B cell (primary cell): ENCODE measurements at regions not wholly inside any gene's neighbourhood (a gene's known extent, or its start where the extent isn't known, plus 50 kb on each side); places are given as distances from the start of the nearest gene placed in this dataset.

Experiments
- ATAC-seq: fragments of 200-7000 bp; cut with Tn5 transposase; one replicate; pipeline ENCODE4 v1.10.0; 2021; ENCODE audit warnings: low read depth, mild to moderate bottlenecking, moderate number of reproducible peaks, moderate library complexity
- CTCF ChIA-PET: fragments of 350-600 bp; sonication (Branson Sonifier 250); formaldehyde crosslinking; loops from one replicate; lab custom pipeline; 2021; ENCODE audit warnings: antibody characterized with exemption, inconsistent platforms; lab: Charles Lee
- POLR2A ChIA-PET: fragments of 350-600 bp; sonication (Branson Sonifier 250); formaldehyde crosslinking; loops from one replicate; lab custom pipeline; 2021; ENCODE audit warnings: antibody characterized with exemption; lab: Charles Lee
- DNase-seq: peaks from one replicate; pipeline ENCODE4 v3.0.0; 2013
- H2AFZ ChIP-seq: 2 replicates; pipeline ENCODE4 v1.6.1; 2012; ENCODE audit warnings: mild to moderate bottlenecking, low read depth, low read length; ENCODE audit not compliant: insufficient read depth, poor library complexity, severe bottlenecking
- H3K27ac ChIP-seq, 2 donors: 1 replicate in 1 of 2; 2 replicates in 1 of 2; pipeline ENCODE4 v1.5.1; 2012 to 2013; ENCODE audit warnings: low read length in 2 of 2, mild to moderate bottlenecking in 2 of 2, moderate library complexity in 1 of 2
- H3K27me3 ChIP-seq, 4 experiments: fragments of 200-600 bp in 1 of 4; sonication (generic) in 1 of 4; replicated peaks in 1 of 4; 1 replicate in 2 of 4; 2 replicates in 2 of 4; pipeline versions ENCODE4 v1.6.1 to v1.7.0; 2013 to 2016; ENCODE audit warnings: low read length in 3 of 4, mild to moderate bottlenecking in 2 of 4, mixed read lengths in 1 of 4, moderate library complexity in 1 of 4; ENCODE audit not compliant: insufficient read depth in 4 of 4, control insufficient read depth in 3 of 4; ENCODE audit errors: control extremely low read depth in 1 of 4
- H3K36me3 ChIP-seq, 2 experiments: replicated peaks in 1 of 2; 1 replicate in 1 of 2; 2 replicates in 1 of 2; pipeline versions ENCODE4 v1.6.1 to v1.7.1; 2013; ENCODE audit warnings: low read length in 1 of 2; ENCODE audit not compliant: insufficient read depth in 2 of 2, control insufficient read depth in 1 of 2; ENCODE audit errors: control extremely low read depth in 1 of 2, extremely low read depth in 1 of 2
- H3K4me1 ChIP-seq, 2 donors: fragments of 200-600 bp in 1 of 2; sonication (generic) in 1 of 2; 1 replicate in 1 of 2; 2 replicates in 1 of 2; pipeline versions ENCODE4 v1.5.1 to v1.6.1; 2013 to 2017; ENCODE audit warnings: low read length in 2 of 2; ENCODE audit not compliant: control insufficient read depth in 2 of 2, insufficient read depth in 2 of 2
- H3K4me2 ChIP-seq: replicated peaks from 2 replicates; pipeline ENCODE3; 2012; ENCODE audit warnings: mild to moderate bottlenecking, low read depth, low read length; ENCODE audit not compliant: poor library complexity, severe bottlenecking
- H3K4me3 ChIP-seq, 5 experiments: fragments of 200-600 bp in 1 of 5; sonication (generic) in 1 of 5; 1 replicate in 3 of 5; 2 replicates in 2 of 5; pipeline versions ENCODE4 v1.5.1 to v1.7.0; 2011 to 2016; ENCODE audit warnings: low read length in 4 of 5, mild to moderate bottlenecking in 4 of 5, low read depth in 2 of 5, control low read depth in 1 of 5, moderate library complexity in 1 of 5; ENCODE audit not compliant: insufficient read depth in 1 of 5; ENCODE audit errors: control extremely low read depth in 1 of 5, extremely low read depth in 1 of 5
- H3K79me2 ChIP-seq: fragments of 200-600 bp; sonication (generic); one replicate; pipeline ENCODE4 v1.6.0; 2016; ENCODE audit warnings: low read length; ENCODE audit not compliant: control insufficient read depth, insufficient read depth
- H3K9ac ChIP-seq: fragments of 200-600 bp; sonication (generic); 2 replicates; pipeline ENCODE4 v1.6.1; 2017; ENCODE audit warnings: mild to moderate bottlenecking, low read length, moderate library complexity
- H3K9me3 ChIP-seq, 3 donors: one replicate each; pipeline versions ENCODE4 v1.6.1 to v1.7.1; 2013; ENCODE audit warnings: low read length in 2 of 3; ENCODE audit not compliant: control insufficient read depth in 2 of 3, insufficient read depth in 1 of 3; ENCODE audit errors: control extremely low read depth in 1 of 3
- H4K20me1 ChIP-seq: 2 replicates; pipeline ENCODE4 v1.6.0; 2012; ENCODE audit warnings: mild to moderate bottlenecking, low read length; ENCODE audit not compliant: insufficient read depth, control insufficient read depth, poor library complexity, severe bottlenecking
- H3K27ac Mint-ChIP-seq: one replicate; pipeline ENCODE4 v1.8.0; 2021; ENCODE audit warnings: mixed read lengths
- H3K27me3 Mint-ChIP-seq: one replicate; pipeline ENCODE4 v1.8.0; 2021; ENCODE audit warnings: mixed read lengths
- H3K4me1 Mint-ChIP-seq: one replicate; pipeline ENCODE4 v1.8.0; 2021; ENCODE audit warnings: mixed read lengths
- H3K4me3 Mint-ChIP-seq: one replicate; pipeline ENCODE4 v1.8.0; 2021; ENCODE audit warnings: mixed read lengths
- H3K9me3 Mint-ChIP-seq: one replicate; pipeline ENCODE4 v1.8.0; 2022; ENCODE audit warnings: mixed read lengths; ENCODE audit not compliant: insufficient read depth
- EZH2 ChIP-seq: IDR thresholded peaks from 2 replicates; pipeline ENCODE4 v1.6.1; 2012; ENCODE audit warnings: borderline replicate concordance, low read depth, mild to moderate bottlenecking, moderate library complexity, low read length; ENCODE audit not compliant: insufficient read depth, poor library complexity, severe bottlenecking
- WGBS: methylation state at CpG from one replicate; pipeline ENCODE4 v1.1.5; 2013; ENCODE audit warnings: missing lambda C conversion rate; ENCODE audit not compliant: insufficient coverage; 5-methylcytosine and 5-hydroxymethylcytosine counted together
- intact Hi-C: fragments of 100-400 bp; cut with micrococcal nuclease; formaldehyde crosslinking; loops from one replicate; pipeline ENCODE4 v1.10.0; 2022
- TF ChIP-seq, protein P1 (sequence below): fragments of 200-600 bp; IDR thresholded peaks from one replicate; pipeline ENCODE4 v1.8.0; 2022; ENCODE audit warnings: antibody characterized with exemption, mild to moderate bottlenecking

DNA sequence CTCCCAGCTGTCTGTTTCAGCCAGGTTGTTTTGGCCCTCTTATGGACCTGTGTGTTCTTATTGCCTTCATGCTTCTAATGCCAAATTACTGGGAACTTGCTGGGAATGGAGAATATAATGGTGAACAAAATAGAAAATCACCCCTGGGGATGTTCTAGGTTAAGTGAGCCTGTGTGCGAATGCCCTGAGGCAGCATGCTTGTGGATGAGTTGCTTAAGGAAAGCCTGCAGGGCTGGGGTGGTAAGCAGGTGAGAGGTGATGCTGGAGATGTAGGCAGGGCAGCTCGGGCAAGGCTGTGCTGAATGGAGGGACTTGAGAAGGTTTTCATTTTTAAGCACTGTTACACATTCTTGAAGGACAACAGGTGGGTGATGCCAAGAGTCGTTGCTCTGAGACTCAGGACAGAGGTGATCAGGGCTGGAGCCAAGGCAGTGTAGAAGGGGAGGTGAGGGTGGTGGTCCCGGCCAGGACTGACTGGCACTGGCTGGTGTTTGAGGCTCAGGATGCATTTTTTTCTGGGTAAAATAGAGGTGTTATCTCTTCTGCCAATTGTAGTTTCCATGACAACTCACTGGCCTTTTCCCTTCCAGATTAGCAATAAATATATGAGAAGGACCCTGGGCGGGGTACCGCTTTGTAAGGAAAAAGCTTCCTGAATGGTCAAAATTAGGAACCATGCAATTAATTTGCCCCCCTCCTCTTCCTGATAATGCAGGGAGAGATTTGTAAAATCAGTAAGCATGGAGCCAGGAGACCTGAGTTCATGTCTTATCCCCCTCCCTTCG, 342.8 kb downstream of the ICE1 start:
- Mint-ChIP-seq H3K4me1 (peaks cover 4% of the 10 kb centered on the region), H3K4me3 (no peak overlapping the region), H3K9me3 (no peaks in the 10 kb centered on the region), H3K27ac (no peak overlapping the region), H3K27me3 (no peaks in the 10 kb centered on the region)
- intact Hi-C loops: no loop called here
- H3K4me3 ChIP-seq: no peak overlapping the region
- no peak overlapping the region for H3K4me2 ChIP-seq
- no peaks in the 10 kb centered on the region for H3K4me1 ChIP-seq
- DNase-seq: no peak
- no peaks in the 10 kb centered on the region for H4K20me1 ChIP-seq
- no peak overlapping the region for H3K9ac ChIP-seq
- no peak overlapping the region for H3K27ac ChIP-seq
- TF ChIP-seq, protein P1, sequence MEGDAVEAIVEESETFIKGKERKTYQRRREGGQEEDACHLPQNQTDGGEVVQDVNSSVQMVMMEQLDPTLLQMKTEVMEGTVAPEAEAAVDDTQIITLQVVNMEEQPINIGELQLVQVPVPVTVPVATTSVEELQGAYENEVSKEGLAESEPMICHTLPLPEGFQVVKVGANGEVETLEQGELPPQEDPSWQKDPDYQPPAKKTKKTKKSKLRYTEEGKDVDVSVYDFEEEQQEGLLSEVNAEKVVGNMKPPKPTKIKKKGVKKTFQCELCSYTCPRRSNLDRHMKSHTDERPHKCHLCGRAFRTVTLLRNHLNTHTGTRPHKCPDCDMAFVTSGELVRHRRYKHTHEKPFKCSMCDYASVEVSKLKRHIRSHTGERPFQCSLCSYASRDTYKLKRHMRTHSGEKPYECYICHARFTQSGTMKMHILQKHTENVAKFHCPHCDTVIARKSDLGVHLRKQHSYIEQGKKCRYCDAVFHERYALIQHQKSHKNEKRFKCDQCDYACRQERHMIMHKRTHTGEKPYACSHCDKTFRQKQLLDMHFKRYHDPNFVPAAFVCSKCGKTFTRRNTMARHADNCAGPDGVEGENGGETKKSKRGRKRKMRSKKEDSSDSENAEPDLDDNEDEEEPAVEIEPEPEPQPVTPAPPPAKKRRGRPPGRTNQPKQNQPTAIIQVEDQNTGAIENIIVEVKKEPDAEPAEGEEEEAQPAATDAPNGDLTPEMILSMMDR: no peak
- TF ChIP-seq EZH2: no peak
- H3K27me3 ChIP-seq: no peaks in the 10 kb centered on the region
- ChIA-PET POLR2A (no interaction called here), CTCF (no interaction called here)
- no peaks in the 10 kb centered on the region for H3K79me2 ChIP-seq
- 83% methylated on average over 4 of the region's 7 CpGs for whole genome bisulfite sequencing
- peaks cover 0 to 5% (median 3%) of the 10 kb centered on the region in 3 donors for H3K9me3 ChIP-seq
- H2AFZ ChIP-seq: no peak overlapping the region
- ATAC-seq: no peak
- H3K36me3 ChIP-seq: no peaks in the 10 kb centered on the region

DNA sequence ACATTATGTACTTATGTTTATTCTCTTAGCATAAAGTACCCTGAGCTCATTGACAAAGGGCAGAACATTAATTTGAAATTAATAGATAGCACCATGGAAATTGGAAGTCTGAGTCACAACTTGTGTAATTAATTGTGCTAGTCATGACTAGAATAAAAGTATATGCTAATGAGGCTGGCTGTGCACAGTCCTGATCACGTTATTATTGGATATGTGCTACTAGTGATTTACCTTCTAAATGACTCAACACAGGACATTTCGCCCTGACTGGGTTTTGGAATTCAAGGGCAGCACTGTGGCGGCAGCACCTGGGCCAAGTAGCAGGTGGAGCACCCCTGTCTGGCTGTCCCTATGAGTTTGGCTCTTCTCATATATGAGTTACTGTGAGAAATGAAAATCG, 341.8 kb downstream of the ICE1 start:
- no peak for ATAC-seq

More for the DNA sequence above, 341.8 kb downstream of the ICE1 start:
- ChIA-PET CTCF (no interaction called here), POLR2A (no interaction called here)
- H3K4me2 ChIP-seq: no peak overlapping the region
- TF ChIP-seq, protein P1: no peak
- no peak for TF ChIP-seq EZH2
- no peak overlapping the region for H3K4me3 ChIP-seq
- no peaks in the 10 kb centered on the region for H4K20me1 ChIP-seq
- H3K27ac ChIP-seq: no peak overlapping the region
- H3K4me1 Mint-ChIP-seq: no peaks in the 10 kb centered on the region
- H3K4me3 Mint-ChIP-seq: no peak overlapping the region
- no peaks in the 10 kb centered on the region for H3K36me3 ChIP-seq
- no peak overlapping the region for H3K27ac Mint-ChIP-seq
- H3K9me3 Mint-ChIP-seq: no peaks in the 10 kb centered on the region
- H3K9ac ChIP-seq: no peak overlapping the region
- H3K9me3 ChIP-seq: peaks cover 0 to 6% (median 3%) of the 10 kb centered on the region in 3 donors
- H3K79me2 ChIP-seq: no peaks in the 10 kb centered on the region
- no peaks in the 10 kb centered on the region for H3K27me3 ChIP-seq
- WGBS: 82% methylated on average over 2 of the region's 4 CpGs
- intact Hi-C loops: no loop called here
- no peaks in the 10 kb centered on the region for H3K4me1 ChIP-seq
- no peaks in the 10 kb centered on the region for H3K27me3 Mint-ChIP-seq
- DNase-seq: no peak
- H2AFZ ChIP-seq: no peak overlapping the region
